Esophagus muscularis mucosa (tissue), 3 donors: ENCODE measurements at regions not wholly inside any gene's neighbourhood (a gene's known extent, or its start where the extent isn't known, plus 50 kb on each side); places are given as distances from the start of the nearest gene placed in this dataset.

ENCODE experiments used
- EP300 ChIP-seq: sonication (generic); formaldehyde crosslinking; IDR thresholded peaks from one replicate; pipeline ENCODE4 v1.6.1; 2017; ENCODE audit warnings: antibody characterized with exemption
- POLR2AphosphoS5 ChIP-seq, 2 donors: sonication (generic); formaldehyde crosslinking; IDR thresholded peaks; one replicate each; pipeline ENCODE4 v1.6.1; 2017; ENCODE audit warnings: antibody characterized with exemption in 2 of 2

GRCh38 chr18:39209173-39209572, 1643.6 kb upstream of the CELF4 start:
- no peak for TF ChIP-seq EP300
- TF ChIP-seq POLR2AphosphoS5 (IDR thresholded peaks at IDR 0.05), result no peak
